ENCODE measurements at regions not wholly inside any gene's neighbourhood (a gene's known extent, or its start where the extent isn't known, plus 50 kb on each side); places are given as distances from the start of the nearest gene placed in this dataset.

DNA sequence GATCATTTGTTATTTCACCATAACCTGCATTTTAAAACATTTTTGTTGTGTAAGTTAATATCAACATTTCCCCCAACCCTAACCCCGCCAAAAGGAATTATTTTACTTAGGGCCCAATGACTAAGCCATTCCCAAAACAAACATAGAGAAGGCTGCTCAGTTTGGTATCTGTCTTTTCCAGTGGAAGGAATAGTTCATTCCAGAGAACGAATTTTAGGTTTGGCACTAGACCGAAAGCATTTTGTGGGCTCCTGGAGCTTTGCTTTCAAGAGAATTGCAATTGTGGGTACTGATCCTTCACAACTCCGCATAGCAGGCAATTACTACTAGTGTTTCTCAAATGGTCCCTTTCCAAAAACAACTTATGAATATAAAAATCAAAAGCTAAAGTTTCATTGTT, 226.7 kb upstream of the MAD2L1 start:
- BruUV-seq (replicated peaks), result no TSS peak
- DNase-seq (ENCODE audit: low spot score), result no peak

GRCh38 chr4:120291541-120291940, 224.9 kb upstream of the MAD2L1 start:
- POLR2A ChIA-PET (ENCODE audit: low non-redundant PET), result no interaction called here
- Histone ChIP-seq H3K4me3 (ENCODE audit: low read depth, low read length, poor library complexity, severe bottlenecking) (no peak overlapping the region), H3K4me1 (ENCODE audit: insufficient read depth, low read length, poor library complexity, severe bottlenecking) (no peaks in the 10 kb centered on the region), H3K9me3 (ENCODE audit: low read depth, low read length, poor library complexity, severe bottlenecking) (no peaks in the 10 kb centered on the region), H3K27me3 (replicated peaks; ENCODE audit: insufficient read depth, low read depth, low read length, poor library complexity) (no peaks in the 10 kb centered on the region), H3K36me3 (ENCODE audit: insufficient read depth, low read length, poor library complexity, severe bottlenecking) (no peaks in the 10 kb centered on the region), H3K27ac (ENCODE audit: low read depth, low read length, poor library complexity, severe bottlenecking) (no peak overlapping the region)
- DNase-seq (ENCODE audit: low spot score), result no peak
- intact Hi-C loops (cut with micrococcal nuclease; ENCODE audit: unreplicated experiment), result no loop called here
- BruUV-seq (replicated peaks), result no TSS peak
- TF ChIP-seq CTCF (conservative IDR thresholded peaks at IDR 0.05; ENCODE audit: low read depth, low read length) (no peak), EZH2 (IDR thresholded peaks at IDR 0.05; ENCODE audit: borderline replicate concordance, low read depth, low read length, poor library complexity, severe bottlenecking) (no peak)
- CTCF ChIA-PET, result no interaction called here

More for the DNA sequence above, 226.7 kb upstream of the MAD2L1 start:
- ChIA-PET POLR2A (ENCODE audit: low non-redundant PET) (no interaction called here), CTCF (no interaction called here)
- no peak for TF ChIP-seq EZH2 (IDR thresholded peaks at IDR 0.05; ENCODE audit: borderline replicate concordance, low read depth, low read length, poor library complexity, severe bottlenecking)
- H3K4me3 ChIP-seq (ENCODE audit: low read depth, low read length, poor library complexity, severe bottlenecking), result no peak overlapping the region
- H3K27ac ChIP-seq (ENCODE audit: low read depth, low read length, poor library complexity, severe bottlenecking), result no peak overlapping the region
- H3K27me3 ChIP-seq (replicated peaks; ENCODE audit: insufficient read depth, low read depth, low read length, poor library complexity), result no peaks in the 10 kb centered on the region
- no peaks in the 10 kb centered on the region for H3K36me3 ChIP-seq (ENCODE audit: insufficient read depth, low read length, poor library complexity, severe bottlenecking)
- H3K9me3 ChIP-seq (ENCODE audit: low read depth, low read length, poor library complexity, severe bottlenecking), result no peaks in the 10 kb centered on the region
- intact Hi-C loops (cut with micrococcal nuclease; ENCODE audit: unreplicated experiment), result no loop called here
- H3K4me1 ChIP-seq (ENCODE audit: insufficient read depth, low read length, poor library complexity, severe bottlenecking), result no peaks in the 10 kb centered on the region

GRCh38 chr4:120290553-120290952, 223.9 kb upstream of the MAD2L1 start:
- Histone ChIP-seq H3K9me3 (ENCODE audit: low read depth, low read length, poor library complexity, severe bottlenecking) (no peaks in the 10 kb centered on the region), H3K4me1 (ENCODE audit: insufficient read depth, low read length, poor library complexity, severe bottlenecking) (no peaks in the 10 kb centered on the region), H3K4me3 (ENCODE audit: low read depth, low read length, poor library complexity, severe bottlenecking) (no peak overlapping the region), H3K27me3 (replicated peaks; ENCODE audit: insufficient read depth, low read depth, low read length, poor library complexity) (no peaks in the 10 kb centered on the region), H3K27ac (ENCODE audit: low read depth, low read length, poor library complexity, severe bottlenecking) (no peak overlapping the region), H3K36me3 (ENCODE audit: insufficient read depth, low read length, poor library complexity, severe bottlenecking) (no peaks in the 10 kb centered on the region)
- no TSS peak for BruUV-seq (replicated peaks)
- DNase-seq (ENCODE audit: low spot score), result no peak
- CTCF ChIA-PET, result no interaction called here
- TF ChIP-seq CTCF (conservative IDR thresholded peaks at IDR 0.05; ENCODE audit: low read depth, low read length) (no peak), EZH2 (IDR thresholded peaks at IDR 0.05; ENCODE audit: borderline replicate concordance, low read depth, low read length, poor library complexity, severe bottlenecking) (no peak)
- POLR2A ChIA-PET (ENCODE audit: low non-redundant PET), result no interaction called here
- intact Hi-C loops (cut with micrococcal nuclease; ENCODE audit: unreplicated experiment), result no loop called here

GRCh38 chr4:120286813-120287212, 220.2 kb upstream of the MAD2L1 start:
- H3K27me3 ChIP-seq (replicated peaks; ENCODE audit: insufficient read depth, low read depth, low read length, poor library complexity), result no peaks in the 10 kb centered on the region
- ChIA-PET POLR2A (ENCODE audit: low non-redundant PET) (no interaction called here), CTCF (no interaction called here)
- DNase-seq (ENCODE audit: low spot score), result no peak
- H3K27ac ChIP-seq (ENCODE audit: low read depth, low read length, poor library complexity, severe bottlenecking), result no peak overlapping the region
- BruUV-seq (replicated peaks), result no TSS peak
- TF ChIP-seq CTCF (conservative IDR thresholded peaks at IDR 0.05; ENCODE audit: low read depth, low read length) (no peak), EZH2 (IDR thresholded peaks at IDR 0.05; ENCODE audit: borderline replicate concordance, low read depth, low read length, poor library complexity, severe bottlenecking) (no peak)
- H3K36me3 ChIP-seq (ENCODE audit: insufficient read depth, low read length, poor library complexity, severe bottlenecking), result no peaks in the 10 kb centered on the region
- no peaks in the 10 kb centered on the region for H3K9me3 ChIP-seq (ENCODE audit: low read depth, low read length, poor library complexity, severe bottlenecking)
- intact Hi-C loops (cut with micrococcal nuclease; ENCODE audit: unreplicated experiment), result no loop called here
- H3K4me1 ChIP-seq (ENCODE audit: insufficient read depth, low read length, poor library complexity, severe bottlenecking), result no peaks in the 10 kb centered on the region
- no peak overlapping the region for H3K4me3 ChIP-seq (ENCODE audit: low read depth, low read length, poor library complexity, severe bottlenecking)
